ENCODE measurements at regions not wholly inside any gene's neighbourhood (a gene's known extent, or its start where the extent isn't known, plus 50 kb on each side); places are given as distances from the start of the nearest gene placed in this dataset.

DNA sequence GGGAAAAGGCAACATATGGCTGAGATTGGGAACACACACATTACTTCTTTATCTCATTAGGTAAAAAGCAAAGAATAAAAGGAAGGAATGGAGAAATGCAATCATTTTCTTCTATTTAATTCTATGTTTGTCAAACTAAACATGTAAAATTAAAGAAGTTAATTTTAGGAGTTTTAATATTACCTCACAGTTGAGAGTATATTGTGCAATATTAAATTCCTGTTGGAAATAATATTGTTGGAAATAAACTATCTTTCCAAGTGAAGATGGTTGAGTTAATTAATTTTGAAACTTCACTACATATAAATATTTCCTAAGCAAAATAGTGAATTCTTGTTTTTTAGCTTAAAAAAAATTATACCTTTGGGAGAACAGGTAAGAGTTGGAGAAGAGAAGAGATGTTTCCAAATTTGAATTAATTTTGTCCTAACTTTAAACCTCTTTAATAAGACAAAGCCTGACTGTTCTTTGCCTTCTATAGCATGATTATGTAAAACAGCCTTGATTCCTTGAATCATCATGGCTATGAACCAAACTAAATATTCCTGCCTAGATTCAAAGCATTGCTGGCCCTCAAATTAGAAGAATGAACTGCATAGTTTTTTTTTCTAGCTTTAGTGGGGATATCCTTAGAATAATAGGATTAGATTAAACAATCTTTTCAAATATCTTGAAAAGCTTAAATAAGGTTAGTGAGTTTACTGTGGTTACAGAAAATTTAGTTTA lies 1349.1 kb upstream of the ADGRB3 start:
- no peaks in the 10 kb centered on the region for H3K36me3 ChIP-seq (ENCODE audit: control insufficient read depth, insufficient read depth, low read length)
- no peak overlapping the region for H3K4me3 ChIP-seq (ENCODE audit: low read depth, low read length)
- no peak for FAIRE-seq
- no peaks in the 10 kb centered on the region for H3K27me3 ChIP-seq (ENCODE audit: control insufficient read depth, insufficient read depth, low read length)
- TF ChIP-seq, protein P1, sequence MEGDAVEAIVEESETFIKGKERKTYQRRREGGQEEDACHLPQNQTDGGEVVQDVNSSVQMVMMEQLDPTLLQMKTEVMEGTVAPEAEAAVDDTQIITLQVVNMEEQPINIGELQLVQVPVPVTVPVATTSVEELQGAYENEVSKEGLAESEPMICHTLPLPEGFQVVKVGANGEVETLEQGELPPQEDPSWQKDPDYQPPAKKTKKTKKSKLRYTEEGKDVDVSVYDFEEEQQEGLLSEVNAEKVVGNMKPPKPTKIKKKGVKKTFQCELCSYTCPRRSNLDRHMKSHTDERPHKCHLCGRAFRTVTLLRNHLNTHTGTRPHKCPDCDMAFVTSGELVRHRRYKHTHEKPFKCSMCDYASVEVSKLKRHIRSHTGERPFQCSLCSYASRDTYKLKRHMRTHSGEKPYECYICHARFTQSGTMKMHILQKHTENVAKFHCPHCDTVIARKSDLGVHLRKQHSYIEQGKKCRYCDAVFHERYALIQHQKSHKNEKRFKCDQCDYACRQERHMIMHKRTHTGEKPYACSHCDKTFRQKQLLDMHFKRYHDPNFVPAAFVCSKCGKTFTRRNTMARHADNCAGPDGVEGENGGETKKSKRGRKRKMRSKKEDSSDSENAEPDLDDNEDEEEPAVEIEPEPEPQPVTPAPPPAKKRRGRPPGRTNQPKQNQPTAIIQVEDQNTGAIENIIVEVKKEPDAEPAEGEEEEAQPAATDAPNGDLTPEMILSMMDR (IDR thresholded peaks at IDR 0.05; ENCODE audit: insufficient read depth, low read length, severe bottlenecking) = no peak
- DNase-seq (ENCODE audit: low read depth) = no peak

DNA sequence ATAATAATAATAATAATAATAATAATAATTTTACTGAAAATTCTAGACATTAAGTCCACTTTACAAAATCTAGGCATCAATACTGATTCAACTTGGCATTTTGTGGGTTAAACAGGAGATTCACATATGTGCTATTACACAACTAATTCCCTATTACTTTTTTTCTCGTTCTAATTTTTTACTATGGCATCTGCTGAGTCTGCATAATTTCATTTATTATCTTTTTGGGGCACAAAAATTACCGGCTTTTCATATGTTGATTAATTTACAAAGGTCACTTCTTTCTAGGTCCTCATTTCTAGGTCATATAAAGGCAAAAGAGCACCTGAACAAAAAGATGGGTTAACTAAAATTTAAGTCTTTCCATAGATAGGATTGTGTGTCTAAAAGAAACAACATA lies 1357.8 kb upstream of the ADGRB3 start:
- Histone ChIP-seq H3K27me3 (ENCODE audit: control insufficient read depth, insufficient read depth, low read length) (no peaks in the 10 kb centered on the region), H3K36me3 (ENCODE audit: control insufficient read depth, insufficient read depth, low read length) (no peaks in the 10 kb centered on the region), H3K4me3 (ENCODE audit: low read depth, low read length) (no peak overlapping the region)
- TF ChIP-seq, protein P1 (IDR thresholded peaks at IDR 0.05; ENCODE audit: insufficient read depth, low read length, severe bottlenecking) = no peak
- FAIRE-seq = no peak
- DNase-seq (ENCODE audit: low read depth) = no peak

DNA sequence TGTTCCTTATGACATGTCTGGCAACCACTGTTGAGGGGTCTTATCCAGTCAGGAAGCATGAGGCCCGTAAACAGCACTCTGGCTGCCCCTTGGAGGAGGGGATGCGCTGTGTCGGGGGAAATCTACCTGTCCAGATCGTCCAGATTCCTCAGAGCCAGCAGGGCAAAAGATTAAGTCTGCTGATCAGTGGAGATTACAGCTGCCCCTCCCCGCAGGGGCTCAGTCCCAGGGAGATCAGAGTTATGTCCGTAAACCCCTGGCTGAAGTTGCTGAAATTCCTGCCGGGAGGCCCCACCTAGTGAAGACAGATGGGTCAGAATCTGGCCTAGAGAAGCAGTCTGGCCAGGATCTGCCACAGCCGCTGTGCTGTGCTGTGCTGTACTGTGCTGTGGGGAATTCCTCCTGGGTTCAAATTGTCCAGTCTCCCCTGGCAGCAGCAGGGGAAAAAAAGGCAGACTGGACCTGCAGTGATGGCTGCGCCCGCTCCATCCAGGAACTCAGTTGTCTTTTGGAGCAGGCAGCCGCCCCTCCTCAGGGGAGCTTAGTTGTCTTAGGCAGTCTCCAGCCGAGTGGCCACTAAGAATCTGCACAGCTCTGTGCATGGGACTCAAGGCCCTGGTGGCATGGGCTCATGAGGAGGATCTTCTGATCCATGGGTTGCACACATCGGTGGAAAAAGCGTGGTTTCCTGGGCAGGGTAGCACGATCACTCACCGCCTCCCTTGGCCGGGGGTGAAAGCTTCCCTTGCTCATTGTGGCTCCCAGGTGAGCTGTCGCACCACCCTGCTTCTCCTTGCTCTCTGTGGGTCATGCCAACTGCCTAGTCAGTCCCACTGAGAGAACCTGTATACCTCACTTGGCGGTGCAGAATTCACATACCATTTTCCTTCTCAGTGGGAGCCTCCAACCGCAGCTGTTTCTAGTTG lies 1368.8 kb upstream of the ADGRB3 start:
- H3K36me3 ChIP-seq (ENCODE audit: control insufficient read depth, insufficient read depth, low read length) = no peaks in the 10 kb centered on the region
- H3K4me3 ChIP-seq (ENCODE audit: low read depth, low read length) = no peak overlapping the region
- FAIRE-seq (no peak), DNase-seq (ENCODE audit: low read depth) (no peak)
- TF ChIP-seq, protein P1 (IDR thresholded peaks at IDR 0.05; ENCODE audit: insufficient read depth, low read length, severe bottlenecking) = no peak
- no peaks in the 10 kb centered on the region for H3K27me3 ChIP-seq (ENCODE audit: control insufficient read depth, insufficient read depth, low read length)

DNA sequence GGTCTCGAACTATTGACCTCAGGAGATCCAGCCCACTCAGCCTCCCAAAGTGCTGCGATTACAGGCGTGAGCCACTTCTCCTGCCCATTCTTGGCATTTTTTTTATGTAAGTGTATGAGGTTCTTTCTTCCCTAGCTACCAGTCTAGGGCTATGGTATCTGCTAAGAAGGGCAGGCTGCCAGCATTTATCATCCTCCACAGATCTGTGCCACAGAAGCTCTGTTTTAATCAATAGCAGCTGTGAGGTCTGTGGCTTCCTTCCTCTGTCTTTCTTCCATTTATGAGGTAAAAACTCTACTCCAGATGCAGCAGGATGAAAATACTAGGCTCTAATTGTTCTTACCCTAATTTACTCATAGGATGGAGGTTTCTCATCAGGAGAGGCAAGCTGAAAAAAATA lies 1382.4 kb upstream of the ADGRB3 start:
- DNase-seq (ENCODE audit: low read depth) = no peak
- TF ChIP-seq, protein P1 (IDR thresholded peaks at IDR 0.05; ENCODE audit: insufficient read depth, low read length, severe bottlenecking) = no peak
- no peak for FAIRE-seq

DNA sequence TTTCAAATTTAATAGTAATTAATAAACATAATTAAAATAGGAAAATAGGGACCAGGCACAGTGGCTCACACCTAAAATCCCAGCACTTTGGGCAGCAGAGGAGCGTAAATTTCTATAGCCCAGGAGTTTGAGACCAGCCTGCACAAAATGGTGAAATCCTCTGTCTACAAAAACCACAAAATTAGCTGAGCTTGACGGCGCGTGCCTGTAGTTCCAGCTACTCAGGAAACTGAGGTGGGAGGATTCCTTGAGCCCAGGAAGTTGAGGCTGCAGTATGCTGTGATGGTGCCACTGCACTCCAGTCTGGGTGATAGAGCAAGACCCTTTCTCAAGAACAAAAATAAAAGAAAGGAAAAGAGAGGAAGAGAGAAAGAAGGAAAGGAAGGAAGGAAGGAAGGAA lies 1387.0 kb upstream of the ADGRB3 start:
- no peaks in the 10 kb centered on the region for H3K36me3 ChIP-seq (ENCODE audit: control insufficient read depth, insufficient read depth, low read length)
- no peak for FAIRE-seq
- TF ChIP-seq, protein P1 (IDR thresholded peaks at IDR 0.05; ENCODE audit: insufficient read depth, low read length, severe bottlenecking) = no peak
- DNase-seq (ENCODE audit: low read depth) = no peak
- H3K27me3 ChIP-seq (ENCODE audit: control insufficient read depth, insufficient read depth, low read length) = no peaks in the 10 kb centered on the region
- no peak overlapping the region for H3K4me3 ChIP-seq (ENCODE audit: low read depth, low read length)

More for the DNA sequence above, 1382.4 kb upstream of the ADGRB3 start:
- Histone ChIP-seq H3K36me3 (ENCODE audit: control insufficient read depth, insufficient read depth, low read length) (no peaks in the 10 kb centered on the region), H3K4me3 (ENCODE audit: low read depth, low read length) (no peak overlapping the region), H3K27me3 (ENCODE audit: control insufficient read depth, insufficient read depth, low read length) (no peaks in the 10 kb centered on the region)

All from bronchial epithelial cell (primary cell).